ENCODE measurements at regions not wholly inside any gene's neighbourhood (a gene's known extent, or its start where the extent isn't known, plus 50 kb on each side); places are given as distances from the start of the nearest gene placed in this dataset.

DNA sequence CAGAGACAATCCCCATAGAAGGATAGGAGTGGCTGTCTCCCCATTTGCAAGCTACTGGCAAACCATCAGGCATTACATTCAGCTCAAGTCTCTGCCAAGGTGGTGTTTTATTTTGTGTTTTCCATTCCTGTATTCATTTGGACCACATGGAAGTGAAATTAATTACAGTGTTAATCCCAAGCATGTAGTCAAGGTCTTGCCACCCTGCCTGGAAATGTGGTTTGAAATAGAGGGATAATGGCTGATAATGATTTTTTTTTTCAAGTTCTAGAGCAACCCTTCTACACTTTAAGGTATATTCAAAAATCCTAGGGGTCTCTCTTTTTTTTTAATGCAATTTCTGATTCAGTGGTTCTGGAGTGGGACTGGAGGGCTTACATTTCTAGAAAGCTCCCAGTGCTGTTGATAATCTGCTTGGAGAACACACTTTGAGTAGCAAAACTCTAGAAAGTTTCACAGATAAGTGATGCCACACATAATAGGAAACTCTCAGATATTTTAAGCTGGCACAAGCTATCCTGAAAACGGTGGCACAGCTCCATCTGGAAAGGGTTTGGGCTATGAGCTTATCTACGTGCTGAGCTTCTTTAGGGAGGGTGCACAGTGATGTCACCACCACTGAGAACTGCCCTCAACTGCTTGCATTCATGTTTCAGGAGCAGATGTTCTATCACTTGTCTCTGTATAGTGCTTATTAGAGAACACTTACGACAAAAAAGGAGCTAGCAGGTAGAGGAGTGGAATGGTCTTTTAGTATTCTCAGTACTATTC lies 140.1 kb upstream of the IL12A start:
- DNase-seq (ENCODE audit: low read depth in 4 of 4, low spot score in 3 of 4), result no peak

DNA sequence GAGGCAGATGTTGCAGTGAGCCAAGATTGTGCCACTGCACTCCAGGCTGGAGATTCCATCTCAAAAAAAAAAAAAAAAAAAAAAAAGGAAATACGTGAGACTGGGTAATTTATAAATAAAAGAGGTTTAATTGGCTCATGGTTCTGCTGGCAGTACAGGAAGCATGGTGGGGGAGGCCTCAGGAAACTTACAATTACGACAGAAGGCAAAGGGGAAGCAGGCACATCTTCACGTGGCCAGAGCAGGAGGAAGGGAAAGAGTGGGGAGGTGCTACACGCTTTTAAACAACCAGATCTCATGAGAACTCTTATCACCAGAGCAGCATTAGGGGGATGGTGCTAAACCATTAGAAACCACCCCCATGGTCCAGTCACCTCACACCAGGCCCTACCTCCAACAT lies 138.2 kb upstream of the IL12A start:
- DNase-seq (ENCODE audit: low read depth in 4 of 4, low spot score in 3 of 4), result no peak

DNA sequence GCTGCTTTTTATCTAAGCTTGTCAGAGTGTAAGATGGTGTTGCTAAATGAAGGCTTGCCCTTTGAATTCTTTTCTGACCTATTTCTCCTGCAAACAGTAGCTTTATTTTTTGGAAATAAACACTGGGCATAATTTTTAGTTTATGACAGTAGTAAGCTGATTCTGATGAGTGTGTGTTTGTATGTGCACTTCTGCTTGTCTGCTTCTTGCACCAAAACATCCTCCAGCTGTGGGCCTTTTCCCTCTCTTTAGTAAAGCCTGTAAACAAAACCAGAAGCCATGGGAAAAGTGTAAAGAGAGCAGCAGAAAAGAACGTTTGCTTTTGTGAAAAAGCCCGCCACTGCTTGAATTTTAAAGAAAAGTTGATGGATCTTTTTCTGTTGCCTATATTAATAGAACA lies 136.4 kb upstream of the IL12A start:
- no peak for DNase-seq (ENCODE audit: low read depth in 4 of 4, low spot score in 3 of 4)

DNA sequence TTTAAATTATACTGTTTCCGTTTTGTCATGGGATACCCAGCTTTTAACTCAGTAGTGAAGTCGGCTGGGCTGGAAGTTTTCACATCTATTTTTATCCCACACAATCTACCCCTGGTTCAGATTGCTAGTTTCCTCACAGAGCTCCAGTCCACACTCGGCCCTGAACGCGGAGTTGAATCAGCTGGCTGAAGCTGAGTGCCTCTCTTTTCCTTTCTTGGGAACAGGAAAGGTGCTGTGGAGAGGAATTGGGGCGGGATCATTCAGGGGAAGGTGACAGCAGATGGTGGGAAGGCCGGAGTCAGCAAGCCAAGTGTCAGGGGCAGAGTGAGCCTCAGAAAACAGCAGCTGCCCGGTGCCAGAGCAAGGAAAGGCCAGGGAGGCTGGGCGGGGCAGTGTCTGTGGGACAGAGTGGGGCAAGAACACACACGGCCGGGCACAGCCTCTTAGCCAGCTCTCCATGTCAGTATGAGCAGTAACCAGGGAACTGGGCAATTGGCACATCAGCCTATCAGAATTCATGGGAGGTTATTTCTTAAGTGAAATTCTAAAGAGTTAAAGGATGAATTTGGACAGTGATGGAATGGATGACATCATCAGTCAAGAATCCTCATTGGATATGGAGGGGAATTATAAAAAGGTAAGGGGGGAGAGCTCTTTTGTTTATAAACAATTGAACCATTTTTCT lies 135.7 kb upstream of the IL12A start:
- no peak for DNase-seq (ENCODE audit: low read depth in 4 of 4, low spot score in 3 of 4)

DNA sequence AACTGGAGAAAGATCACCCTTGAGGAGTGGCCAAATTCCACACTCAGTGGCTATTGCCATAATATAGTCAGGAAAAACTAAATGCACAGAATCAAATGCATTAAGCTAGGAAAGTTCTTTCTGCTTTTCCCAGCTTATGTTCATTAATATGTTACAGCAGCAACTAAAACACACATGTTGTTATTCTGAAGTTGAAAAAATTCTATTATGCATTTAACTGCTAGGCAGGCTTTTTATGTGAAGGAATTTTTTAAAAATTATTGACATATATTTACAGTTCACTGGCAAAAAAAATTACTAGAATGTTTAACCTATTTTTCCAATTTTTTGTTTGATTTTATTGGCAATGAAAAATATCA lies 135.2 kb upstream of the IL12A start:
- DNase-seq (ENCODE audit: low read depth in 4 of 4, low spot score in 3 of 4), result no peak

DNA sequence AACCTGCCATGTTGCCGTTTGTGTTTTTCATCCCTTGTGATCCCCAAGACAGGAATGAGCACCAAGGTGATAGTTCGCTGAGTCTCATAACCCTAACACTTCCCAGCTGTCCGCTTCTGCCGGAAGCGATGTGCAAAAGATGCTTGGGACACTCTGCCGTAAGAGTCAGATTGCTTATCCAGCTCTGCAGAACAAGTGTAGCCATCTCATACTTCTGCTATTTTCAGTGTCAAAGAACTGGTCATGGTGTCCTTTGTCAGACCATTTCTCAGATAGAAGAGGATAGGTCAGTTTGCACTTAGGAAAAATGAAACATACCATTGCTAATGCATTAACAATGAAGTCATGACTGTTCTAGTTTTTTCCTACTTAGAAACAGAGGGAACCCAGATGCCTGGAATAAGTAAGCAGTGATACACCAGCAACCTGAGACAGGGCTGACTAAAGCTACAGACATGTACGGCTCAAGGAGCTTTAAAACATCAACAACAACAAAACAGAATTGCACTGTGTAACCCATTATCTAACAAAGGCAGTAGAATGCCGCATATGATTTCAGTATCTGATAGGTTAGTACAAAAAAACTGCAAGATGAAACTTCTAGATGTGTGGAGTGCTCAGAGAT lies 134.0 kb upstream of the IL12A start:
- no peak for DNase-seq (ENCODE audit: low read depth in 4 of 4, low spot score in 3 of 4)

DNA sequence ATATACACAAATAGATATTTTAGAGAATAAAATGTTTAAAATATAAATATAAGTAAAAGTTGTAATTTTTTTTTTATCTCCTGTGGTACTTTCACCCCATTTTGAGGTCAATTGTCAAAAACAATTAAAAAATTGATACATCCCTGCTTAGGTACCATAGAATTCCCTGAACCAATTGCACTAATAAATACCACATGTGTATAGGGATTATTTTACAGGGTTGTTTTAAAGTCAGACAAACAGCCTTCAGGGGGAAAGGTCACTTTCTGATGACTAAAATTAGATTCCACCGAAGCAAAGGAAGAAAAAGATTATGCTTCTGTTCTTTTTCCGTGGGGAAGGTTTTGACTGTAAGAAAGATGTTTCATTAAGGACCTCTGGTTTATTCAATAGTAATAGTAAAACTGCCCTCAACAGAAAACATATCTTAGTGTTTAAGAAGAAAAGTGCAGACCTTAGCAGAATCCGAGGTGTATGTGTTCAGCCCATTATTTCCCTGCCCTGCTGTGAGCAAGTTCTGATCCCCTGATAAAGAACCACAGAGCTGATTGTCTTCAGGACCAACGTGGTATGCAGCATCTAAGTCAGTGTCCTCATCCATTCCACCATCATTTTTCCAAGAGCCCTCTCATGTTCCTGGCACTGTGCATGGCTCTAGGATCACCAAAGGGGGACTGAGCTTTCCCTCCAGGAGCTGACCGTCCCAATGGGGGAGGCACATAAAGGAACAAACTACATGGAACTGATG lies 132.9 kb upstream of the IL12A start:
- no peak for DNase-seq (ENCODE audit: low read depth in 4 of 4, low spot score in 3 of 4)

DNA sequence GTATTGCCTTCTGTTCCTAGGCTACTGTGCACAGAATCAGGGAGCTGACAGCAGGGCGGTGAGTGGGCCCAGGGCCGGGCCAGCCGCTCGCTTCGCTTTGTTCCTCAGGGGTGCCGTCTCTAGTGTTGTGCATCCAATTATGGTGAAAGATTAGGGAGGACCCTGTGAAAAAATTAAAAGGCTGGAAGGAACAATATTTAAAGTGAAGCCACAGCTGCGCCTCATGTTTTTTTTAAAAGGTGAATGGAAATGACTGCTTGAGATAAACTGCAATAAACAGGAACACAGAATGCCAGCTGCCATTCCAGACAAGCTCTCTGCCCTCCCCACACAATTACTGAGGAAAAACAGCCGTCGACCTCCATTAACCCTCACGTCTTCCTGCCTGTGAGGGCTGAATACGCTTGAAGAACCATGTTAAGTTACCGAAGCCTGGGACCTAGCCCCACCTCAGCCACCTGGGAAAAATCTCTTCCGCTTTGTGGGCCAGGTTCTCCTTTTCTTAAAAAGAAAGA lies 132.0 kb upstream of the IL12A start:
- DNase-seq (ENCODE audit: low read depth in 4 of 4, low spot score in 3 of 4), result peak in 2 of 4 donors; percentile 52 to 67

DNA sequence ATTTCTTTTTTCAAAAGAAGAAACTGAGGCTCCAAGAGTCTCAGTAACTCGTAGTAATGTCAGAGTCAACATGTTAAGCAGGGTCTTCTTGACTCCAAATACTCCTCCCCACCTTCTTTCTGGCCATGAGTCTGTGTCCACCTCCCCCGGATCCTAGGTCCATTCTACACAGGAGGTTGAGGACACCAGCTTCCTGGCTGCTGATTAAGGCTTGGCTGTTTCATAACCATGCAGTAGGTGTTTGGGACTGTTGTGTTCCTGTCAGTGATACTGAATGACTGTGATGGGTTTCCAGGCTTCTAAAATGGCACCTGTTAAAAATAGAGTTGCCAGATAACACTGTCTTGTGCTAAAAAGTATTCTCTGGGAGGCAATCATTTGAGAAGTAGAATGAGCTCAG lies 130.8 kb upstream of the IL12A start:
- no peak for DNase-seq (ENCODE audit: low read depth in 4 of 4, low spot score in 3 of 4)

DNA sequence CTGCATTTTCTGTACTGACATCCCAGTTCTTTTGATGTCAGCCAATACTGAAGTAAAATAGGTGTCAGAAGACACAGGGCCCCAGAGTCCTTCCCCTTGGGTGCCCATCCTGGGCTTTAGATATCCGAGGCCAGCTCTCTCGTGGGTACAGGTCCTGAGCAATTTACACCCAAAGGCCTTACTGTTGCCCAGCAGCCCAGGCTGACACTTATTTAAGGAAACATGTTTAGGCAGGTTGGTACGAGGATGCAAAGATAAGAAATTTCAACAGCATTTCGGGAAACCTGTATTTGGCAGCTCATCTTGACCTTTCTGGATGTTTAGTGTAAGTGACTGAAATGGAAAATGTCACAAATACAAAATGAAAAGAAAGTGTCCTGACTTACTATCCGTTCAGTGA lies 130.0 kb upstream of the IL12A start:
- no peak for DNase-seq (ENCODE audit: low read depth in 4 of 4, low spot score in 3 of 4)

DNA sequence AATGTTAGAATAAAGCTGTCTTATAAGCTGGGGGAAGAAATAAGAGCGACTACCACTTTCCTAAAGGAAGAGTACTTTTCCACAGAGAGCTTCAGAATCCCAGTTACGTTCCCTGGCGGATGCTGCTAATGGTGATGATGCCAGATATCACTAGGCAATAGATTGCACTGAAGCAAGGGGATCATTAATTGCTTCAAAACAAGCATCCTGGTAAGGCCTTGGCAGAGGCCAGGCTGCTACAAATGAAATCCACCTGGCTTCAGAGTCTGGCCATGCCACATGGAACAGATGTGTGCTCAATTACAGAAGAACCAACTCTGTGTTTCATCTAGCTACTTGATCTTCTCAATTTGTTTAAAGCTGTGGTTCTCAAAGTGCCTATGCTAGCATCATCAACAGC lies 129.2 kb upstream of the IL12A start:
- no peak for DNase-seq (ENCODE audit: low read depth in 4 of 4, low spot score in 3 of 4)

DNA sequence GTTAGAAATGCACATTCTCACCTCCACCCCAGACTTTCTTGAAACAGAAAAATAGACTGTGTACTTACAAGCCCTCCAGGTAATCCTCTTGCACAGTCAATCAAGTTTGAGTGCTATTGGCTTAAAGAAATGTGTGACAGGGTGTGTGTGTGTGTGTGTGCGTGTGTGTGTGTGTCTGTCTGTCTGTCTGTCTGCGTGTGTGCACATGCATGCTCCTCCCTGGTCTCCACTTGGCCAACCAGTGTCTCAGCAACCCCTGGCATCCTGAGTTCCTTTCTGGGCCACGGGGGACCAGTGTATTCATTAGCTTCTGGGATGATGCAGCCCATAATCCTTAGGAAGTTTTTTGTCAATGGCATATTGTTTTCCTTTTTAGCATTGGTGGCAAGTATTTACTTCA lies 128.8 kb upstream of the IL12A start:
- DNase-seq (ENCODE audit: low read depth in 4 of 4, low spot score in 3 of 4), result no peak

DNA sequence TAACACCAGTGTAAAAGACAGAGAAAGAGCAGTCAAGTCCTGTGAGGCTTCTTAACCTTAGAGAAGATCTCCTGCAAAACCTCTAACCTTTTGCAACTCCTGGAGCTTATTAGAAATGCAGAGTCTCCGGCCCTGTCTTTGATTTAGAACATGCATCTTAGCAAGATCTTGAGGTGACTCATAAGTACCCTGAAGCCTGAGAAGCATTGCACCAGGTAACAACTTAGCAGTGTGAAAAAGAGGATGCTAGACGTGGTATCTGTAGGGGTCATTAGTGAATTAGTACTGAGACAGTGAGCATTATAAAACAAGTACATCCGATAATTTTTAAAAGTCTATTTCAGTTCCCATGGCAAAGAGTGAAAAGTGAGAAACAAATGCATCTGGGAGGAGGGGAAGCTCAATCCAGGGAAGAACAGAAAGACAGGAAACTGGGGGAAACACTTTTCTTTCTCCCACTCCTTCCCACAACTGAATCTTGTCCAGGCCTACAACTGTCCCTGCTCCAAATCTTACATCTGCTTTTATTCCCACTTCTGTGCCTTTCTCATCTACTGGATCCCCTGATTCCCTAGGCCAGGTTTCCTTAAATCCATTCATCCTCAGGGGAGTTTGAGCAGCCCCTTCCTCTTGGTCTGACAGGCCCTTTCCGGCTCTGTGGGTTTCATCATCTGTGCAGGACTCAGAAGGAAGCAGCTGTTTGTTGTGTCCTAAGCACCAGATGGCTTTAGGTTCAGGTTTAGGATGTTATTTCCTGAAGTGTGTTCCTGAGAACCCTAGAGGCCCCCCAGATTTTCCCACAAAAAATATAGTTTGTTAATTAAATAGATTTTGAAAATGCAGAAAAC lies 128.1 kb upstream of the IL12A start:
- DNase-seq (ENCODE audit: low read depth in 4 of 4, low spot score in 3 of 4), result no peak

DNA sequence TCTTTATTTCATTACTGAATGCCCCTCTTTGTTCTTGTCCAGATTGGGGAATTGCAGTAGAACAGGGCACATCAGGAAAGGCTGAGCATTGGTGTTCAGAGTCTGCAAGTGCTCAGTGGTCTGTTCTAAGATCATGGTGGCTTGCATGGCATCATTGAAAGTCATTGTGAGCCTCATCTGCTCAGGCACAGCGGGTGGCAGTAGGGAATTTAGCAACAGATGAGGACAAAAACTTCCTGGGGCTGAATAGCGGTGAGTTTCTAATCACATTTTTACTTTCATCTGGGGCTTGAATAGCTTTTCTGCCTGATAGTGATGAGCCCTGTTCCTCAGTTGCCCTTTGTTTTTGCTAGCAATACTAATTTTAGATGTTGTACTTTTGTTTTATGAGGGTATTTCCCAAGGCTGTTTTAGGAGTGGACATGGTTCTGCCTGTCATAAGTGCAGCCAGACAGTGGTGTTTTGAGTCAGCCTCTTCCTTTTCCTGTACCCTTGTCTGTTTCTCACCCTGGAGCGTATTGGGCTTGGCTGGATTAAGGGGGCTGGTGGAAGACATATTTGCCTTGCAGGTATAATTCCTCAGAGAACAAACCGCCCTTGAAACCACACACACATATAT lies 127.2 kb upstream of the IL12A start:
- no peak for DNase-seq (ENCODE audit: low read depth in 4 of 4, low spot score in 3 of 4)

DNA sequence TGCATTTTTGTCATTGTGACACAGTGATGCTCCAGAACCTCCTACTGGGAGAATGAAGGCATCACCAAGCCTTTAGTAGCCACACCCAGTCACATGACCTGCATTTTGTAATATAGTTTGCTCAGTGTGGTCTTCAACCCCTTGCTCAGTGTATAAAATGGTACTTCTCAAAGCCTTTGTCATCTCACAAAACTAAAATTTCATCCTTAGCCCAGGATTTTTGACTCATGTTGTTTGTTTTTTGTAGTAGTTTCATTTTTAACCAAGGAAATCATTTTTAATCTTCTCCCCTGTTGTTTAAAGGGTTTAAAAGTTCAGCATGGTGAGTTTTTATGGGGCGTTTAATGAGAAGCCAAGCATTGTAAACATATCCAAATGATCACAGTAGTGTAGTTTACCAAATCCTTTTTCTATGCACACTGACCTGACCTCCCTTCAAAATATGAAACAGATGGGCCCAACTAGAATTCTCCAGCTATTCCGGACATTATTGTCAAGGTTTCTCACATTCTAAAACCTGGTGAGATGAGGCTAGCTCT lies 123.5 kb upstream of the IL12A start:
- no peak for DNase-seq (ENCODE audit: low read depth in 4 of 4, low spot score in 3 of 4)

DNA sequence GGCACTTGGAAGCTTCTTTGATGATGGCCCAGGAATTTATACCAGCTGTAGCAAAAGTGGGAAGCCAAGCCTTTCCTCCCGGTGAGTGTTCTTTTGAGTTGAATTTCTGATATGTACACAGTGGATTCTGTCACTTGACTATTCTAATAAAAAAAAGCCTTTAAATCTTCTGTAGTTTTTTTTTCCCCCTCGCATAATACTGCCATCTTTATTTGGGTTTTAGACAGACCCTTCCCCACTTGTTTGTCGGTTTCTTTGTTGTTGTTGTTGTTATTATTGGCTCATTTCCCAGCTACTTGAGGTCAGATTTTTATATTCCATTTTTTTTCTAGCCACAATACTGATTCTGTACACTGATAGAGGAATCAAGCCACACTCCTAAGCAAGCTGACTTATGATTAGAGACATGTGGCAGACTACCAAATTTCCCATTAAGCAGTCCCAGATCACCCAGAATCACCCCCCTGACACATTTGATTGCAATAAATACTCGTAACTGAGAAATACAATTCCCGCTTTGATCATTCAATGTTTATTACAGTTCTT lies 122.4 kb upstream of the IL12A start:
- no peak for DNase-seq (ENCODE audit: low read depth in 4 of 4, low spot score in 3 of 4)

DNA sequence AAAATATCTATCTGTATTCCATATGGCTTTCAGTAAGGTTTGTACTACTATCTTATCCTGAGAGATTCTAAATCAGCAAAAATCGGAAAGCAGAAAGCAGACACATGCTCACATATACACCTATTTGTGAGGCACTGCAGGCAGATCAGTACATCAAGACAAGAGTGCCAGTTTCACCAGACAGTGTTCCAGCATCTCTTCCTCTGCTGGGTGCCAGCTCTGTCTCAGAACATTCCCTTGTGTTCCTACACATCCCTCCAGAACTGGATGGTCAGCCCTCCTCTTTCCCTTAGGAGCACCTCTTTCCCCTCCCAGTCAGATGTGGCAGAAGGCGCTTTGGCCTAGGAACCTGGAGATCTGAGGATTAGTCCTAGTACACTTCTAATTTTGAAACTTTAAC lies 121.3 kb upstream of the IL12A start:
- DNase-seq (ENCODE audit: low read depth in 4 of 4, low spot score in 3 of 4), result no peak

DNA sequence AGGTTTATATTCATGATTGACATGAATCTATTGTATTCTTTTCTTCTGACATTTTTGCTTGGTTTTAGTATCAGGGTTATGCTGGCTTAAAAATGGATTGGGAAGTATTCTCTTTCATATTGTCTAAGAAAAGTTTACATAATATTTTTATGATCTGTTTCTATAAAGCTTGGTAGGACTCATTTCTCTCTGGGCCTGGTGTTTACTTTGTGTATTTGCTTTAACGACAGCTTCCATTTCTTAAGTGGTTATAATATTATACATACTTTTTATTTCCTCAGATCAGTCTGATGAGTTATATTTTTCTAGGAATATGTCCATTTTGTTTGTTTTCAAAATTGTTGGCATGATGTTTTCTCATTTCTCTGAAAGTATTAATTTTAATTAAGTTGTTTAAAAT lies 117.9 kb upstream of the IL12A start:
- DNase-seq (ENCODE audit: low read depth in 4 of 4, low spot score in 3 of 4), result no peak

DNA sequence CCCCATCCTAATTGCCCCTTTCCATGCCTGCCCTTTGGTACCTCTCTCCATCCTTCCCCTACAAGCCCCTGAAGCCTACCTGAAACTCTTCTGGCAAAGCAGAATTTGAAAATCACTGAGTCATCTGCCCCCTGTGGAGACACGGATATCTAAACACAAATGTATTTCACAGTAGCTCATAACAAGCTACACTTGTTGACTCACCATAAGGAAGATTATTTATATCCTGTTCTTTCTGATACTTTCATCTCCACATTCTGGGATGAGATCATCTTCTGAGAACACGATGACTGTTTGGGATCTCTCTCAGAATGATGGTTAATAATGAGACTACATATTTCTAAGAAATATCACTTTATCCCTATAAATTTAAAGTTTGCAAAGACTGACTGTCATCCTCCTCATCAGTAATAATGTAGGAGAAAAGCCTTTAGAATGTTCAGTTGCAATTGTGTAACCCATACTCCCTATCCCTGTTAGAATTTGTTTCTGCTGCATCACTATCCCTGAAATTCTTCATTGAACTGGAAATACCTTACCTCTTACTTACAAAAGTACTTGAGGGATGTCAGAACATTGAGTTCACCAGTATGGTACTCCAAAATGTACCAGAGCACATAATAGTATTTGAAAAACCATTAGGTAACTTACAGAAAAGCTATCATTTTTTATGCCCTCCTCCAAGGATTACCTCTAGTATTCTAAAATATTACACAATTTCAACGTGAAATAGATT lies 116.1 kb upstream of the IL12A start:
- DNase-seq (ENCODE audit: low read depth in 4 of 4, low spot score in 3 of 4), result no peak

Data from right renal pelvis (tissue), 4 donors.